Liver (tissue), 3 donors: ENCODE measurements at regions not wholly inside any gene's neighbourhood (a gene's known extent, or its start where the extent isn't known, plus 50 kb on each side); places are given as distances from the start of the nearest gene placed in this dataset.

Experiments used
- ATF3 ChIP-seq: IDR thresholded peaks from 2 replicates; pipeline ENCODE4 v1.6.1; 2016; ENCODE audit warnings: antibody characterized with exemption
- CTCF ChIP-seq: fragments of 150-350 bp; IDR thresholded peaks from 2 replicates; pipeline ENCODE4 v1.5.1; 2017; ENCODE audit warnings: improper control_type of control experiment, low read depth, low read length; ENCODE audit not compliant: missing input control
- EGR1 ChIP-seq, 2 donors: IDR thresholded peaks; 2 replicates each; pipeline ENCODE4 v1.6.1; 2016 to 2018; ENCODE audit warnings: antibody characterized with exemption in 2 of 2, low read depth in 2 of 2
- GABPA ChIP-seq, 2 donors: IDR thresholded peaks in 1 of 2; conservative IDR thresholded peaks in 1 of 2; 2 replicates each; pipeline ENCODE4 v1.6.1; 2016; ENCODE audit warnings: antibody characterized with exemption in 2 of 2, mild to moderate bottlenecking in 1 of 2, moderate library complexity in 1 of 2
- HNF4G ChIP-seq: IDR thresholded peaks from 2 replicates; pipeline ENCODE4 v1.6.1; 2016; ENCODE audit warnings: antibody characterized with exemption
- JUND ChIP-seq, 2 donors: IDR thresholded peaks; 2 replicates each; pipeline ENCODE4 v1.6.1; 2016; ENCODE audit warnings: antibody characterized with exemption in 2 of 2
- MAX ChIP-seq: IDR thresholded peaks from 2 replicates; pipeline ENCODE4 v1.6.1; 2016; ENCODE audit warnings: antibody characterized with exemption
- NR2F2 ChIP-seq: IDR thresholded peaks from 2 replicates; pipeline ENCODE4 v1.6.1; 2016; ENCODE audit warnings: antibody characterized with exemption
- RAD21 ChIP-seq, 2 donors: IDR thresholded peaks; 2 replicates each; pipeline ENCODE4 v1.6.1; 2016; ENCODE audit warnings: antibody characterized with exemption in 2 of 2, mild to moderate bottlenecking in 2 of 2
- REST ChIP-seq: IDR thresholded peaks from 2 replicates; pipeline ENCODE4 v1.6.1; 2016; ENCODE audit warnings: antibody characterized with exemption, mild to moderate bottlenecking
- RXRA ChIP-seq, 2 donors: IDR thresholded peaks; 2 replicates each; pipeline ENCODE4 v1.6.1; 2017 to 2018; ENCODE audit warnings: antibody characterized with exemption in 2 of 2, mild to moderate bottlenecking in 1 of 2
- TAF1 ChIP-seq: conservative IDR thresholded peaks from 2 replicates; pipeline ENCODE4 v1.6.1; 2016; ENCODE audit warnings: antibody characterized with exemption, mild to moderate bottlenecking
- donor health status: healthy.
- donor health status: healthy.

- TF ChIP-seq REST: no peak
- TF ChIP-seq CTCF: no peak
- TF ChIP-seq RAD21 (IDR thresholded peaks at IDR 0.05): no peak
- TF ChIP-seq ATF3: no peak
- TF ChIP-seq RXRA (IDR thresholded peaks at IDR 0.05): no peak
- no peak for TF ChIP-seq JUND (IDR thresholded peaks at IDR 0.05)
- no peak for TF ChIP-seq MAX
- no peak for TF ChIP-seq GABPA (IDR thresholded peaks at IDR 0.05 in 1 of 2, conservative IDR thresholded peaks at IDR 0.05 in 1 of 2)
- no peak for TF ChIP-seq TAF1
- no peak for TF ChIP-seq EGR1 (IDR thresholded peaks at IDR 0.05; ENCODE audit: low read depth in 2 of 2)
- TF ChIP-seq NR2F2: no peak
- no peak for TF ChIP-seq HNF4G
These were observed 407.6 kb downstream of the ANKRD50 start for GRCh38 chr4:124304941-124305340.
